Vagina (tissue), 2 donors: ENCODE measurements at regions not wholly inside any gene's neighbourhood (a gene's known extent, or its start where the extent isn't known, plus 50 kb on each side); places are given as distances from the start of the nearest gene placed in this dataset.

Experiments used
- POLR2A ChIP-seq, 2 donors: fragments of 450-650 bp; IDR thresholded peaks; one replicate each; pipeline ENCODE4 v1.6.1; 2017; ENCODE audit warnings: antibody characterized with exemption in 2 of 2, mild to moderate bottlenecking in 2 of 2, moderate library complexity in 2 of 2
- TF ChIP-seq, protein P1 (sequence below), 3 experiments: fragments of 450-650 bp in 2 of 3; fragments of 200-600 bp in 1 of 3; sonication (generic) in 1 of 3; IDR thresholded peaks; one replicate each; pipeline ENCODE4 v1.5.1; 2017 to 2019; ENCODE audit warnings: antibody characterized with exemption in 3 of 3, mild to moderate bottlenecking in 2 of 3, moderate library complexity in 2 of 3

DNA sequence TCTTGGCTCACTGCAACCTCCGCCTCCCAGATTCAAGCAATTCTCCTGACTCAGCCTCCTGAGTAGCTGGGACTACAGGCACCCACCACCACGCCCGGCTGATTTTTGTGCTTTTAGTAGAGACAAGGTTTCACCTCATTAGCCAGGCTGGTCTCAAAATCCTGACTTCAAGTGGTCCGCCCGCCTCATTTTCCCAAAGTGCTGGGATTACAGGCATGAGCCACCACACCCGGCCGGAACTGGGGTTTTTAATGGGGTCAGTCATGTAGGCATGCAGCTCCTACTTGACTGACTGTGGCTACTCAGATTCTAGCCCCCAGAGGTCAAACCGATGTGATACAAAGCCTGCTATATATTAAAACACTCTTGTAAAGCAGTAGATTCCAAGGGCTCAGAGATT, 631.7 kb downstream of the MAT2B start:
- TF ChIP-seq, protein P1, sequence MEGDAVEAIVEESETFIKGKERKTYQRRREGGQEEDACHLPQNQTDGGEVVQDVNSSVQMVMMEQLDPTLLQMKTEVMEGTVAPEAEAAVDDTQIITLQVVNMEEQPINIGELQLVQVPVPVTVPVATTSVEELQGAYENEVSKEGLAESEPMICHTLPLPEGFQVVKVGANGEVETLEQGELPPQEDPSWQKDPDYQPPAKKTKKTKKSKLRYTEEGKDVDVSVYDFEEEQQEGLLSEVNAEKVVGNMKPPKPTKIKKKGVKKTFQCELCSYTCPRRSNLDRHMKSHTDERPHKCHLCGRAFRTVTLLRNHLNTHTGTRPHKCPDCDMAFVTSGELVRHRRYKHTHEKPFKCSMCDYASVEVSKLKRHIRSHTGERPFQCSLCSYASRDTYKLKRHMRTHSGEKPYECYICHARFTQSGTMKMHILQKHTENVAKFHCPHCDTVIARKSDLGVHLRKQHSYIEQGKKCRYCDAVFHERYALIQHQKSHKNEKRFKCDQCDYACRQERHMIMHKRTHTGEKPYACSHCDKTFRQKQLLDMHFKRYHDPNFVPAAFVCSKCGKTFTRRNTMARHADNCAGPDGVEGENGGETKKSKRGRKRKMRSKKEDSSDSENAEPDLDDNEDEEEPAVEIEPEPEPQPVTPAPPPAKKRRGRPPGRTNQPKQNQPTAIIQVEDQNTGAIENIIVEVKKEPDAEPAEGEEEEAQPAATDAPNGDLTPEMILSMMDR (IDR thresholded peaks at IDR 0.05), result no peak
- no peak for TF ChIP-seq POLR2A (IDR thresholded peaks at IDR 0.05)
